ENCODE measurements at regions not wholly inside any gene's neighbourhood (a gene's known extent, or its start where the extent isn't known, plus 50 kb on each side); places are given as distances from the start of the nearest gene placed in this dataset.

DNA sequence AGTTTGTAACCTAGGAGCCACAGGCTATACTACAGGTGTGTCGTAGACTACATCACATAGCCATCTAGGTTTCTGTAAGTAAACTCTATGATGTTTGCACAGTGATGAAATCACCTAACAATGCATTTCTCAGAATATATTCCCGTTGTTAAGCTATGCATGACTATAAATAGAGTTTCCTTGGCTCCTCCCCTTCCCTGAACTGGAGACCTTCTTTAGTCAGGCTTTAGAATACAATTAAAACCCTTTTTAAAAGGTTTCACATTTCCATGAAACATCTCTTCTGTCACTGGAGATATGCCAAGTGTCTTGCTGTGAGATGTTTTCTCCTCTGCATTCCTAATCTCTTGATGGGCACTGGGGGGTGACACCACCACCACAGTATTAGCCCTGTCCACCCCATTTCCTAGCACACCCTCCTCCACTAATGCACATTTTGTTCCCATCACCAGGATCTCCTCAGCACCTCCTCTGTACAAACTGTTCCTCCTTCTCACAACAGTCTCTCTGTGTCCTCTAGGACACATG is 334.6 kb upstream of the CPEB2 start:
- Histone ChIP-seq H3K9me3 (ENCODE audit: control insufficient read depth, insufficient read depth, low read length) (peaks cover 7% of the 10 kb centered on the region), H3K27me3 (ENCODE audit: control insufficient read depth, insufficient read depth, low read length) (no peaks in the 10 kb centered on the region), H3K4me3 (ENCODE audit: low read length) (no peak overlapping the region), H3K27ac (ENCODE audit: low read length) (no peak overlapping the region), H3K4me1 (ENCODE audit: control insufficient read depth, insufficient read depth, low read length) (no peaks in the 10 kb centered on the region), H3K36me3 (ENCODE audit: control insufficient read depth, insufficient read depth, low read length) (no peaks in the 10 kb centered on the region)
- H3K4me3 Mint-ChIP-seq, result no peak overlapping the region
- TF ChIP-seq, protein P1, sequence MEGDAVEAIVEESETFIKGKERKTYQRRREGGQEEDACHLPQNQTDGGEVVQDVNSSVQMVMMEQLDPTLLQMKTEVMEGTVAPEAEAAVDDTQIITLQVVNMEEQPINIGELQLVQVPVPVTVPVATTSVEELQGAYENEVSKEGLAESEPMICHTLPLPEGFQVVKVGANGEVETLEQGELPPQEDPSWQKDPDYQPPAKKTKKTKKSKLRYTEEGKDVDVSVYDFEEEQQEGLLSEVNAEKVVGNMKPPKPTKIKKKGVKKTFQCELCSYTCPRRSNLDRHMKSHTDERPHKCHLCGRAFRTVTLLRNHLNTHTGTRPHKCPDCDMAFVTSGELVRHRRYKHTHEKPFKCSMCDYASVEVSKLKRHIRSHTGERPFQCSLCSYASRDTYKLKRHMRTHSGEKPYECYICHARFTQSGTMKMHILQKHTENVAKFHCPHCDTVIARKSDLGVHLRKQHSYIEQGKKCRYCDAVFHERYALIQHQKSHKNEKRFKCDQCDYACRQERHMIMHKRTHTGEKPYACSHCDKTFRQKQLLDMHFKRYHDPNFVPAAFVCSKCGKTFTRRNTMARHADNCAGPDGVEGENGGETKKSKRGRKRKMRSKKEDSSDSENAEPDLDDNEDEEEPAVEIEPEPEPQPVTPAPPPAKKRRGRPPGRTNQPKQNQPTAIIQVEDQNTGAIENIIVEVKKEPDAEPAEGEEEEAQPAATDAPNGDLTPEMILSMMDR (IDR thresholded peaks at IDR 0.05), result no peak
- intact Hi-C loops (cut with micrococcal nuclease), result no loop called here
- H3K36me3 Mint-ChIP-seq, result peaks cover 7% of the 10 kb centered on the region
- 72% methylated on average over 2 of the region's 2 CpGs for WGBS (ENCODE audit: insufficient coverage)
- DNase-seq, result no peak
- no peaks in the 10 kb centered on the region for H3K4me1 Mint-ChIP-seq
- peaks cover 7 to 8% of the 10 kb centered on the region in 2 donors for H3K9me3 Mint-ChIP-seq
- H3K27me3 Mint-ChIP-seq (ENCODE audit: low read depth in 2 of 2), result no peaks in the 10 kb centered on the region
- H3K27ac Mint-ChIP-seq, result no peak overlapping the region
- ATAC-seq, result no peak

DNA sequence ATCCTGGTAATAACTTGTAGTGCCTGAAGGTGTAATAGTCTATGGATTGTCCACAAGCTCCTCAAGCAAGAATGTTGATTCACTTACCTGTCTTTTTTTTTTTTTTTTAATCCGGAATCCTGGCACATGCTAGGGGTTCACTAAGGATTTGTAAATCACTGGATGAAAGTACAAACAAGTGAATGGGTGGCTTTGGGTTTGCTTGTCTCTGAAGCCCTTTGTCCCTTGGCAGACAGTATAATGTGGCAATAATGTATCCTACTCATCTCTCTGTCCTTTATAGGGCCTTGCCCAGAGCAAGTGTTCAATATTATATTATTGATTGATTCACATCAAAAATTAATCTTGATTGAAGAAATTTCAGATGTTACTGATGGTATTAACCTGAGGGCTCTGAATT is 334.0 kb upstream of the CPEB2 start:
- Histone ChIP-seq H3K27me3 (ENCODE audit: control insufficient read depth, insufficient read depth, low read length) (no peaks in the 10 kb centered on the region), H3K4me1 (ENCODE audit: control insufficient read depth, insufficient read depth, low read length) (no peaks in the 10 kb centered on the region), H3K27ac (ENCODE audit: low read length) (no peak overlapping the region), H3K36me3 (ENCODE audit: control insufficient read depth, insufficient read depth, low read length) (no peaks in the 10 kb centered on the region), H3K4me3 (ENCODE audit: low read length) (no peak overlapping the region), H3K9me3 (ENCODE audit: control insufficient read depth, insufficient read depth, low read length) (peaks cover 7% of the 10 kb centered on the region)
- peaks cover 7 to 11% of the 10 kb centered on the region in 2 donors for H3K9me3 Mint-ChIP-seq
- no CpG with 5 or more reads among the region's 1 CpG for WGBS (ENCODE audit: insufficient coverage)
- no peak overlapping the region for H3K27ac Mint-ChIP-seq
- no peak overlapping the region for H3K4me3 Mint-ChIP-seq
- DNase-seq, result no peak
- intact Hi-C loops (cut with micrococcal nuclease), result no loop called here
- no peaks in the 10 kb centered on the region for H3K27me3 Mint-ChIP-seq (ENCODE audit: low read depth in 2 of 2)
- no peaks in the 10 kb centered on the region for H3K4me1 Mint-ChIP-seq
- peaks cover 7% of the 10 kb centered on the region for H3K36me3 Mint-ChIP-seq
- no peak for ATAC-seq
- TF ChIP-seq, protein P1 (IDR thresholded peaks at IDR 0.05), result no peak

DNA sequence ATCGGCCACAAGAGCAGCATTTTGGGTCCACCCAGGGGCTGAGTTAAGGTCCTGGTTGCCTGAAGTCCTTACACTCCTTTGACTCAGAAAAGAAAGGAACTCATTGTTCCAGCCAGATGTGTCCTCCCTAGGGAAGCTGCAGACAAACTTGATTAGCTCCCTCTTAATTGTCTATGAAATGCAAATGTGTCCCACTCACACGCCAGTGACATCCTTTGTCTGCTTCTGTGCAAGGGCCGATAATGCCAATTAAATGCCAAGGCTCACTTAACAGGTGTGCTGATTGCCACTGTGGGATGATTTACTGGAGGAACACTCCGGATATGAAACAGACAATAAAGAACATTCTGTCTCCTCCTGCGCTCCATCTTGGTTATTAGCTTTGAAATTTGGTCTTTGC is 332.9 kb upstream of the CPEB2 start:
- H3K4me3 ChIP-seq (ENCODE audit: low read length), result no peak overlapping the region

More for the DNA sequence above, 332.9 kb upstream of the CPEB2 start:
- no peak for DNase-seq
- H3K27ac Mint-ChIP-seq, result no peak overlapping the region
- H3K4me1 ChIP-seq (ENCODE audit: control insufficient read depth, insufficient read depth, low read length), result no peaks in the 10 kb centered on the region
- H3K36me3 ChIP-seq (ENCODE audit: control insufficient read depth, insufficient read depth, low read length), result no peaks in the 10 kb centered on the region
- 92% methylated on average over 5 of the region's 5 CpGs for WGBS (ENCODE audit: insufficient coverage)
- H3K9me3 Mint-ChIP-seq, result peaks cover 7 to 11% of the 10 kb centered on the region in 2 donors
- peaks cover 7% of the 10 kb centered on the region for H3K36me3 Mint-ChIP-seq
- intact Hi-C loops (cut with micrococcal nuclease), result no loop called here
- TF ChIP-seq, protein P1 (IDR thresholded peaks at IDR 0.05), result no peak
- peaks cover 7% of the 10 kb centered on the region for H3K9me3 ChIP-seq (ENCODE audit: control insufficient read depth, insufficient read depth, low read length)
- no peak overlapping the region for H3K4me3 Mint-ChIP-seq
- no peaks in the 10 kb centered on the region for H3K27me3 ChIP-seq (ENCODE audit: control insufficient read depth, insufficient read depth, low read length)
- H3K4me1 Mint-ChIP-seq, result no peaks in the 10 kb centered on the region
- H3K27ac ChIP-seq (ENCODE audit: low read length), result no peak overlapping the region
- no peaks in the 10 kb centered on the region for H3K27me3 Mint-ChIP-seq (ENCODE audit: low read depth in 2 of 2)
- ATAC-seq, result no peak

All from natural killer cell (primary cell).